Activated CD4-positive, alpha-beta T cell treated with anti-CD3 and anti-CD28 coated beads, Interleukin-2, Interleukin-4, amounts not matched to agents 100 ng/mL and 50 ng/mL, durations not matched to agents 16 hours and 8 hours (primary cell): ENCODE measurements at regions not wholly inside any gene's neighbourhood (a gene's known extent, or its start where the extent isn't known, plus 50 kb on each side); places are given as distances from the start of the nearest gene placed in this dataset.
"Not testable (repeated sequence)": the region's sequence is repeated elsewhere in the genome, so short reads cannot be mapped to it uniquely, and the experiment has no call there.

Source experiments
- DNase-seq: peaks from one replicate; pipeline ENCODE4 v3.0.0-alpha.2; 2020; ENCODE audit warnings: low spot score

- DNase-seq: no peak
Observed at GRCh38 chr2:760001-760400, 82.8 kb upstream of the TMEM18 start.

- DNase-seq: no peak
Observed at GRCh38 chr2:758073-758820, 81.0 kb upstream of the TMEM18 start.

- no peak for DNase-seq
Observed at GRCh38 chr2:753123-753522, 75.9 kb upstream of the TMEM18 start.

GRCh38 chr2:751474-751873, 74.3 kb upstream of the TMEM18 start:
- DNase-seq: no peak

GRCh38 chr2:750628-751027, 73.4 kb upstream of the TMEM18 start:
- no peak for DNase-seq

GRCh38 chr2:747762-748351, 70.7 kb upstream of the TMEM18 start:
- no peak for DNase-seq

- DNase-seq: no peak
Observed at GRCh38 chr2:746697-747096, 69.5 kb upstream of the TMEM18 start.

GRCh38 chr2:744088-744487, 66.9 kb upstream of the TMEM18 start:
- no peak for DNase-seq

GRCh38 chr2:742221-742620, 65.0 kb upstream of the TMEM18 start:
- no peak for DNase-seq

- no peak for DNase-seq
Observed at GRCh38 chr2:741195-741496, 63.9 kb upstream of the TMEM18 start.

- not testable (repeated sequence) for DNase-seq
Observed at GRCh38 chr2:740322-741194, 63.4 kb upstream of the TMEM18 start.

- DNase-seq: not testable (repeated sequence)
Observed at GRCh38 chr2:739864-740321, 62.7 kb upstream of the TMEM18 start.

- no peak for DNase-seq
Observed at GRCh38 chr2:736939-737338, 59.7 kb upstream of the TMEM18 start.

GRCh38 chr2:735670-736218, 58.5 kb upstream of the TMEM18 start:
- no peak for DNase-seq

- no peak for DNase-seq
Observed at GRCh38 chr2:734496-734895, 57.3 kb upstream of the TMEM18 start.

GRCh38 chr2:733495-733894, 56.3 kb upstream of the TMEM18 start:
- no peak for DNase-seq

GRCh38 chr2:733001-733400, 55.8 kb upstream of the TMEM18 start:
- DNase-seq: no peak

- no peak for DNase-seq
Observed at GRCh38 chr2:731711-732110, 54.5 kb upstream of the TMEM18 start.

GRCh38 chr2:729376-729861, 52.2 kb upstream of the TMEM18 start:
- DNase-seq: no peak

- DNase-seq: no peak
Observed at GRCh38 chr2:728165-728564, 51.0 kb upstream of the TMEM18 start.

- peak; percentile 9 for DNase-seq
Observed at GRCh38 chr2:727071-727470, 49.9 kb upstream of the TMEM18 start.
